Ishikawa (cell line): ENCODE measurements at regions not wholly inside any gene's neighbourhood (a gene's known extent, or its start where the extent isn't known, plus 50 kb on each side); places are given as distances from the start of the nearest gene placed in this dataset.

ENCODE experiments used
- CEBPB ChIP-seq: IDR thresholded peaks from 2 replicates; pipeline ENCODE4 v1.6.1; 2012
- CREB1 ChIP-seq: IDR thresholded peaks from 2 replicates; pipeline ENCODE4 v1.6.1; 2012; ENCODE audit warnings: low read depth
- EGR1 ChIP-seq: IDR thresholded peaks from 2 replicates; pipeline ENCODE4 v1.6.1; 2012
- EP300 ChIP-seq: IDR thresholded peaks from 2 replicates; pipeline ENCODE4 v1.6.1; 2012; ENCODE audit warnings: borderline replicate concordance
- FOXM1 ChIP-seq: IDR thresholded peaks from 2 replicates; pipeline ENCODE4 v1.6.1; 2012; ENCODE audit warnings: low read depth, borderline replicate concordance
- MAX ChIP-seq: IDR thresholded peaks from 2 replicates; pipeline ENCODE4 v1.6.1; 2012
- NFIC ChIP-seq: IDR thresholded peaks from 2 replicates; pipeline ENCODE4 v1.6.1; 2012
- RAD21 ChIP-seq: IDR thresholded peaks from 2 replicates; pipeline ENCODE4 v1.6.1; 2012; ENCODE audit warnings: low read depth
- REST ChIP-seq: IDR thresholded peaks from 2 replicates; pipeline ENCODE4 v1.6.1; 2012; ENCODE audit warnings: low read depth, mild to moderate bottlenecking
- TAF1 ChIP-seq: IDR thresholded peaks from 2 replicates; pipeline ENCODE4 v1.6.1; 2012; ENCODE audit warnings: low read depth, mild to moderate bottlenecking
- TCF12 ChIP-seq: IDR thresholded peaks from 2 replicates; pipeline ENCODE4 v1.6.1; 2012; ENCODE audit warnings: low read depth
- TEAD4 ChIP-seq: IDR thresholded peaks from 2 replicates; pipeline ENCODE4 v1.6.1; 2012
- USF1 ChIP-seq: IDR thresholded peaks from 2 replicates; pipeline ENCODE4 v1.6.1; 2012
- YY1 ChIP-seq: IDR thresholded peaks from 2 replicates; pipeline ENCODE4 v1.6.1; 2012; ENCODE audit warnings: low read depth
- ZBTB7A ChIP-seq: IDR thresholded peaks from 2 replicates; pipeline ENCODE4 v1.6.1; 2012; ENCODE audit warnings: low read depth

GRCh38 chr5:57551251-57551650, 68.6 kb upstream of the ACTBL2 start:
- TF ChIP-seq CEBPB: no peak
- no peak for TF ChIP-seq EP300
- no peak for TF ChIP-seq CREB1
- TF ChIP-seq MAX: no peak

GRCh38 chr5:57550132-57550531, 67.5 kb upstream of the ACTBL2 start:
- TF ChIP-seq CREB1 (no peak), MAX (no peak), ZBTB7A (no peak), EP300 (no peak), RAD21 (no peak), TEAD4 (no peak), REST (no peak), YY1 (no peak), CEBPB (no peak), TAF1 (no peak), EGR1 (no peak), FOXM1 (no peak), NFIC (no peak), TCF12 (no peak), USF1 (no peak)

- TF ChIP-seq EGR1 (no peak), TEAD4 (no peak), TAF1 (no peak)
Measured at GRCh38 chr5:57549566-57549965, 67.0 kb upstream of the ACTBL2 start.

- no peak for TF ChIP-seq CEBPB
- TF ChIP-seq EP300: no peak
- TF ChIP-seq EGR1: no peak
- TF ChIP-seq FOXM1: no peak
- TF ChIP-seq USF1: no peak
- TF ChIP-seq YY1: no peak
- TF ChIP-seq MAX: no peak
- TF ChIP-seq ZBTB7A: no peak
- no peak for TF ChIP-seq TAF1
- no peak for TF ChIP-seq NFIC
- no peak for TF ChIP-seq RAD21
- no peak for TF ChIP-seq REST
Measured at GRCh38 chr5:57540823-57541222, 58.2 kb upstream of the ACTBL2 start.

GRCh38 chr5:57539281-57539701, 56.7 kb upstream of the ACTBL2 start:
- TF ChIP-seq USF1 (no peak), YY1 (no peak), EGR1 (no peak), RAD21 (no peak), MAX (no peak), CEBPB (no peak), EP300 (no peak), REST (no peak), NFIC (no peak), CREB1 (no peak), TAF1 (no peak), TEAD4 (no peak), ZBTB7A (no peak), FOXM1 (no peak), TCF12 (no peak)
